ENCODE measurements at regions not wholly inside any gene's neighbourhood (a gene's known extent, or its start where the extent isn't known, plus 50 kb on each side); places are given as distances from the start of the nearest gene placed in this dataset.

DNA sequence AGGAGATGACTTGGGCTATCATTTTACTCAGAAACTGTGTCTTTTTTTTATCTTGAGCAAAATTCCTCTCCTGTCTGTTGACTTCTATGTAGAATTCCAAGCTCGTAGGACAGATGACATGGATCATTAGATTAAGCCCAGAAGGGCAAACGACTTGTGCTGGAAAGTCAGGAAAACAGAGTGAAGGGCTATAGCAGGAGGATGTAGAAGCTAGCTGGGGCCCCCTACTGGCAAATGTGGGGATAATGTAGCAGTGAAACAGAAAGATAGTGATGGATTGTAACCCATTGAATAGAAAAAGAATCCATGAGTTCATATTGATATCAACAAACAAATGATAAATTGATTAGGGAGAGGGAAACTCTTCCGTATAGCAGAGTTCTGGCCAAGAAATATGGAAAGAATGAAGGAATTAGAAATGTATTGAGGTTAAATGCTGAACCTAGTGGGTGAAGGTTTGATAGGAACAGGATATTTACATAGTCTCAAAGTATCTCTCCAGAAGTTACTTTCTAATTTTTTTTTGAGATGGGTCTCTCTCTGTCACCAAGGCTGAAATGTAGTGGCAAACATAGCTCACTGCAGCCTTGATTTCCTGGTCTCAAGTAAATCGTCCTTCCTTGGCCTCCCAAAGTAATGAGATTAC lies 103.6 kb downstream of the LYZL1 start:
- DNase-seq (no peak), ATAC-seq (ENCODE audit: low FRiP score) (no peak)
- Histone ChIP-seq H3K36me3 (ENCODE audit: control insufficient read depth in 1 of 2, insufficient read depth in 2 of 2, low read length in 1 of 2) (no peaks in the 10 kb centered on the region), H3K27ac (ENCODE audit: low read depth in 1 of 2, low read length in 2 of 2) (no peak overlapping the region), H3K4me1 (ENCODE audit: control insufficient read depth in 1 of 2, insufficient read depth in 2 of 2, low read length in 2 of 2) (no peaks in the 10 kb centered on the region), H3K27me3 (ENCODE audit: control insufficient read depth in 1 of 2, insufficient read depth in 2 of 2, low read length in 1 of 2) (no peaks in the 10 kb centered on the region), H3K4me3 (ENCODE audit: low read length in 2 of 2) (no peak overlapping the region), H3K9me3 (ENCODE audit: control insufficient read depth, low read length) (no peaks in the 10 kb centered on the region)
- 37 to 44% methylated on average over 4 of the region's 4 CpGs for WGBS, 2 donors
- intact Hi-C loops (cut with DNase I): loop anchor here in 1 of 2 donors (5.0 kb wide), 1 partner anchor 55 kb away; no protein-coding TSS in a partner anchor

DNA sequence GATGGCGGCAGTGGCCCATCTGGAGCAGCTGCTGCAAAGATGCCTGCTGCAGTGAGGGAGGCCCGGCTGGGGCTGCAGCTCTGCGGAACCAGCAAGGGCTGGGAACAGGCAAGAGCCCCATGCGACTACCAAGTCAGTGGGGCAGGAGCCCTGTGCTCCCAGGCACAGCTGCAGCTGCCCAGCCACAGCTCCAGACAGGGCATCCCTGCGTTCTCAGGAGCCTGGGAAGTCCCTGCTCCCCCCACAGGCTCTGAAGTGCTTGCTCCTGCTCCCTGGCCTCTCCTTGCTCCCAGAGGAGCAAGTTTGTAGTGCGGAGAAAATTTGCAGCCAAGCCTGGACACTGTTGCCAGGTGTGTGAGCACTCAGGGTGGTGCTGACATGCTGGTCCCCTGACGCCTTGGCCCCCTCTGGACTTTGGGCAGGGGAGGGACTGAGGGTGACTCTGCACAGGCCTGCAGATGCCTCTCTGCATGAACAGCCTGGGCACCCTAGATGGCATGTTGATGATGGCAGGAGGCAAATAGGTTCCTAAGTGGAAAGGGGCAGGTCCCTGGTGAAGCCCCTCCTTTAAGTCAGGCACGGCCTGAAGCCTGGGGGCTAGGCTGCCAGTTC lies 105.6 kb downstream of the LYZL1 start:
- no peaks in the 10 kb centered on the region for H3K9me3 ChIP-seq (ENCODE audit: control insufficient read depth, low read length)
- 88 to 89% methylated on average over 8 of the region's 8 CpGs for WGBS, 2 donors
- H3K4me1 ChIP-seq (ENCODE audit: control insufficient read depth in 1 of 2, insufficient read depth in 2 of 2, low read length in 2 of 2): no peaks in the 10 kb centered on the region
- no peaks in the 10 kb centered on the region for H3K27me3 ChIP-seq (ENCODE audit: control insufficient read depth in 1 of 2, insufficient read depth in 2 of 2, low read length in 1 of 2)
- intact Hi-C loops (cut with DNase I): loop anchor here in 1 of 2 donors (5.0 kb wide), 1 partner anchor 53 kb away; no protein-coding TSS in a partner anchor
- no peak overlapping the region for H3K27ac ChIP-seq (ENCODE audit: low read depth in 1 of 2, low read length in 2 of 2)
- H3K36me3 ChIP-seq (ENCODE audit: control insufficient read depth in 1 of 2, insufficient read depth in 2 of 2, low read length in 1 of 2): no peaks in the 10 kb centered on the region
- ATAC-seq (ENCODE audit: low FRiP score) (no peak), DNase-seq (no peak)
- no peak overlapping the region for H3K4me3 ChIP-seq (ENCODE audit: low read length in 2 of 2)

DNA sequence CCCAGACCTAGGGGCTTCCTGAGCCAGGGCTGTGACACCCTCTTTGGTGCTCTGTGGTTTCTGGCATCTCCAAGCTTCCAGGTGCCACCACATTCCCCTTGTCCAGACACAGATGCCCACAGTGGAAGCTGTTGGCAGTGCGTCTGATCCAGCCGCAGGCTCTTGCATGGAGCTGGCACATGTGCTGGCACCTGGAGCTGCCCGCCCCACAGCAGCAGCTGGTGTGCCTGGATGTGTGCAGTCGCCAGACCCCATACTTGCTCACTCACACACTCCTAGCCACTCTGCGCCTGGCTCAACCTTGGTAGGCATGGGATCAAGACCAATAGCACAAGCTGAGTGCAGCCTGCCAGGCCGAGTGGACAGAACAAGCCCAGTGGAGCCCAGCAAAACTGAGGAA lies 106.5 kb downstream of the LYZL1 start:
- Histone ChIP-seq H3K4me1 (ENCODE audit: control insufficient read depth in 1 of 2, insufficient read depth in 2 of 2, low read length in 2 of 2) (no peaks in the 10 kb centered on the region), H3K9me3 (ENCODE audit: control insufficient read depth, low read length) (no peaks in the 10 kb centered on the region), H3K27me3 (ENCODE audit: control insufficient read depth in 1 of 2, insufficient read depth in 2 of 2, low read length in 1 of 2) (no peaks in the 10 kb centered on the region), H3K27ac (ENCODE audit: low read depth in 1 of 2, low read length in 2 of 2) (no peak overlapping the region), H3K36me3 (ENCODE audit: control insufficient read depth in 1 of 2, insufficient read depth in 2 of 2, low read length in 1 of 2) (no peaks in the 10 kb centered on the region), H3K4me3 (ENCODE audit: low read length in 2 of 2) (no peak overlapping the region)
- 90 to 92% methylated on average over 6 of the region's 6 CpGs for WGBS, 2 donors
- ATAC-seq (ENCODE audit: low FRiP score) (no peak), DNase-seq (no peak)
- intact Hi-C loops (cut with DNase I): no loop called here

DNA sequence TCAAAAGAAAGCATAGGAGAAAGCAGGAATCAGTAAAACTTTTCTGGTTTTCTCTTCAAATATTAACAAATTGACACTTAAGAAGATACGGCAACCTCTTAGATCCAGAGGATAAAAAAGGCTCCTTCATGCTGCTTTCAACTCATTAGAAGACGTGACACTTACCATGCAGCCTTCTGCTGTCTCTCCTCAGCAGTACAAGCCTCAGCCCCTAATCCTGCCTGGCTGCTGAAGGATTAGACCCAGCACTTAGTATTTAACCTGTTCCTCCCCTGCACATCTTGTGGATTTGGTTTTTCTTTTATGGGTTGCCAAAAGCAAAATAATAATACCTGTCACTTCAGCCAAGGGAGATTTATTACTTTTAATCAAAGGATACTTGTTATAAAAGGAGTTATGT lies 108.4 kb downstream of the LYZL1 start:
- intact Hi-C loops (cut with DNase I): no loop called here

DNA sequence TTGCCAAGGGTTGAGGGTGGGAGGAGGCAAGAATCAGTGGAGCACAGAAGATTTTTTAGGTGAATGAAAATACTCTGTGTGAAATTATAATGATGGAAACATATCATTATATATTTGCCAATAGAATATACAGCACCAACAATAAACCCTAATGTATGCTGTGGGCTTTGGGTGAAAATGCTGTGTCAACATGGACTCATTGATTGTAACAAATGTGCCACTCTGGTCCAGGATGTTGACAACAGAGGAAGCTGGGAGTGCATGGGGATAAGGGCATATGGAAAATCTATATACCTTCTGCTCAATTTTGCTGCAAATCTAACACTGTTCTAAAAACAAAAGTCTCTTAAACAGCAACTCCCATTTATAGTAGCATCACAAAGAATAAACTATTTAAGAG lies 114.3 kb downstream of the LYZL1 start:
- Histone ChIP-seq H3K27ac (ENCODE audit: low read depth in 1 of 2, low read length in 2 of 2) (no peak overlapping the region), H3K36me3 (ENCODE audit: control insufficient read depth in 1 of 2, insufficient read depth in 2 of 2, low read length in 1 of 2) (no peaks in the 10 kb centered on the region), H3K27me3 (ENCODE audit: control insufficient read depth in 1 of 2, insufficient read depth in 2 of 2, low read length in 1 of 2) (no peaks in the 10 kb centered on the region), H3K4me3 (ENCODE audit: low read length in 2 of 2) (no peak overlapping the region), H3K4me1 (ENCODE audit: control insufficient read depth in 1 of 2, insufficient read depth in 2 of 2, low read length in 2 of 2) (no peaks in the 10 kb centered on the region), H3K9me3 (ENCODE audit: control insufficient read depth, low read length) (peaks cover 4% of the 10 kb centered on the region)
- DNase-seq (no peak), ATAC-seq (ENCODE audit: low FRiP score) (no peak)
- intact Hi-C loops (cut with DNase I): no loop called here

More for the DNA sequence above, 108.4 kb downstream of the LYZL1 start:
- Histone ChIP-seq H3K4me1 (ENCODE audit: control insufficient read depth in 1 of 2, insufficient read depth in 2 of 2, low read length in 2 of 2) (no peaks in the 10 kb centered on the region), H3K27ac (ENCODE audit: low read depth in 1 of 2, low read length in 2 of 2) (no peak overlapping the region), H3K4me3 (ENCODE audit: low read length in 2 of 2) (no peak overlapping the region), H3K27me3 (ENCODE audit: control insufficient read depth in 1 of 2, insufficient read depth in 2 of 2, low read length in 1 of 2) (no peaks in the 10 kb centered on the region), H3K9me3 (ENCODE audit: control insufficient read depth, low read length) (peaks cover 3% of the 10 kb centered on the region), H3K36me3 (ENCODE audit: control insufficient read depth in 1 of 2, insufficient read depth in 2 of 2, low read length in 1 of 2) (no peaks in the 10 kb centered on the region)
- 70% methylated on average over 2 of the region's 2 CpGs for WGBS, 2 donors
- DNase-seq (no peak), ATAC-seq (ENCODE audit: low FRiP score) (no peak)

DNA sequence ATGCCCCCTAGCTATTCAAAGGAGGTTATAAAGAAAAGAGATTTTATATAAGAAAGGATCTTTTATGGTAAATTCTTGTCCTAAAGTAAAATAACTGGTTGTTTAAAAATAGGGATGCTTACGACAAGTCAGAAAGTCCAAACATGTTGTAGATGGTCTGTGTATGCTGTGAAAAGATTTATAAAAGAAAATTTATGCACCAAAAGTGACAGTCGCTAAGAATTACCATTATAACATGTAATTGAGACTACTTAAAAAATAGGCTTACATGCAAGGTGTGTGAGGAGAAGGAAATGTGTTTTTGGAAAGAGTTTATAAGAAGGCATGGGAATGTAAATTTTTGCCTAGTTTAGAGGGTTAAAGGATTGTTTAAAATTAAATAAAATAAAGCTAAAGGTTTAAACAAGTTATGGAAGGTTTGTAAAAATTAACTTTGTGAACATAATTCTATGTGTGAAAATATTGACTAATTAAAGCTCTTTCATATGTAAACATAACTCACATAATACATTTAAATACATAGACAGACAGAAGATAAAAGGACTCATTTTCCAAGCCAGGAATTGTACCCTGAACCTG lies 118.5 kb downstream of the LYZL1 start:
- no peaks in the 10 kb centered on the region for H3K9me3 ChIP-seq (ENCODE audit: control insufficient read depth, low read length)

More for the DNA sequence above, 118.5 kb downstream of the LYZL1 start:
- Histone ChIP-seq H3K4me1 (ENCODE audit: control insufficient read depth in 1 of 2, insufficient read depth in 2 of 2, low read length in 2 of 2) (no peaks in the 10 kb centered on the region), H3K27me3 (ENCODE audit: control insufficient read depth in 1 of 2, insufficient read depth in 2 of 2, low read length in 1 of 2) (no peaks in the 10 kb centered on the region), H3K4me3 (ENCODE audit: low read length in 2 of 2) (no peak overlapping the region), H3K36me3 (ENCODE audit: control insufficient read depth in 1 of 2, insufficient read depth in 2 of 2, low read length in 1 of 2) (no peaks in the 10 kb centered on the region), H3K27ac (ENCODE audit: low read depth in 1 of 2, low read length in 2 of 2) (no peak overlapping the region)
- DNase-seq (no peak), ATAC-seq (ENCODE audit: low FRiP score) (no peak)
- whole genome bisulfite sequencing, 2 donors: 93 to 97% methylated on average over 2 of the region's 2 CpGs
- intact Hi-C loops (cut with DNase I): no loop called here

All from aorta (tissue), 5 donors.